ENCODE measurements at regions not wholly inside any gene's neighbourhood (a gene's known extent, or its start where the extent isn't known, plus 50 kb on each side); places are given as distances from the start of the nearest gene placed in this dataset.

DNA sequence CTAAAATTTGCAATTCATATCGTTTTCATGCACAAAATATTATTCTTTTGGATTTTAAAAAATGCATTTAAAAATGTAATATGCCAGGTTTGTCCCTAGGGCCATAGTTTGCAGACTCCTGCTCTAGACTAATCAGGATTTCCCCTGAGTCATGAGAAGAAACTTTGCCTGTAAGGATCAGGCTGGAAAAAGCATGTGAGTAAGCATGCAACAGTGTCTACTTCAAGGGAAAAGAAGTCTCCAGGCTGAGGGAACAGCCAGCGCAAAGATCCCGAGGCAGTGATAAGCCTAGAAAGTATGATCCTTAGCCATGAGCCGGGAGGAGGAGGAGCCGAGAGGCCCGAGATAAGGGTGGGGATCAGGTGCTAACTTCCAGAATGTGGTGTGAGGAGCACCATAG, 382.8 kb upstream of the CFAP20DC start:
- H3K27ac Mint-ChIP-seq, result no peak overlapping the region
- H3K4me3 Mint-ChIP-seq (ENCODE audit: low read depth), result no peak overlapping the region
- H3K27me3 Mint-ChIP-seq, result peaks cover 16% of the 10 kb centered on the region
- H3K36me3 Mint-ChIP-seq (ENCODE audit: insufficient read depth), result no peaks in the 10 kb centered on the region
- no peak for DNase-seq (ENCODE audit: low spot score, unreplicated experiment)
- no peaks in the 10 kb centered on the region for H3K9me3 Mint-ChIP-seq (ENCODE audit: low read depth)
- peaks cover 3% of the 10 kb centered on the region for H3K4me1 Mint-ChIP-seq (ENCODE audit: low read depth)
- TF ChIP-seq, protein P1, sequence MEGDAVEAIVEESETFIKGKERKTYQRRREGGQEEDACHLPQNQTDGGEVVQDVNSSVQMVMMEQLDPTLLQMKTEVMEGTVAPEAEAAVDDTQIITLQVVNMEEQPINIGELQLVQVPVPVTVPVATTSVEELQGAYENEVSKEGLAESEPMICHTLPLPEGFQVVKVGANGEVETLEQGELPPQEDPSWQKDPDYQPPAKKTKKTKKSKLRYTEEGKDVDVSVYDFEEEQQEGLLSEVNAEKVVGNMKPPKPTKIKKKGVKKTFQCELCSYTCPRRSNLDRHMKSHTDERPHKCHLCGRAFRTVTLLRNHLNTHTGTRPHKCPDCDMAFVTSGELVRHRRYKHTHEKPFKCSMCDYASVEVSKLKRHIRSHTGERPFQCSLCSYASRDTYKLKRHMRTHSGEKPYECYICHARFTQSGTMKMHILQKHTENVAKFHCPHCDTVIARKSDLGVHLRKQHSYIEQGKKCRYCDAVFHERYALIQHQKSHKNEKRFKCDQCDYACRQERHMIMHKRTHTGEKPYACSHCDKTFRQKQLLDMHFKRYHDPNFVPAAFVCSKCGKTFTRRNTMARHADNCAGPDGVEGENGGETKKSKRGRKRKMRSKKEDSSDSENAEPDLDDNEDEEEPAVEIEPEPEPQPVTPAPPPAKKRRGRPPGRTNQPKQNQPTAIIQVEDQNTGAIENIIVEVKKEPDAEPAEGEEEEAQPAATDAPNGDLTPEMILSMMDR (IDR thresholded peaks at IDR 0.05; ENCODE audit: unreplicated experiment), result no peak

DNA sequence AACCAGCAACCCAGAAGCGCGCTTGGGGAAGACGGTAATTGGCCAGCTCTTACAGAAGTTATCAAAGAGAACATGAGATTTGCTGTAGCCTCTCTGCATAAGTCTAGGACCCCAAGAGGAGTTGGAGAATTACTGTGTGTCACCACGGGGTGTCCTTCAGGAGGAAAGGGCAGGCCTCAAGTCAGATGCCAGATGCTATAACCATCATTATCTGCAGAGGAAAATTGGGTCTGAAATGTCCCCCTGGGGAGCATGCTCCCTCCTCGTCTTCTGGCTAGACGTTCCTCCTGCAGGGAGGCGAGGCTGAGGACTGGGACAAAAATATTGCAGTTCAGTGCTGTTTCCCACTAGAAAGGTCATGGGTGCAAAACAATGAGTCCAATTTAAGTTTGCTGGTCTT, 380.5 kb upstream of the CFAP20DC start:
- H3K27me3 Mint-ChIP-seq, result peaks cover 30% of the 10 kb centered on the region
- no peaks in the 10 kb centered on the region for H3K9me3 Mint-ChIP-seq (ENCODE audit: low read depth)
- no peak overlapping the region for H3K27ac Mint-ChIP-seq
- H3K4me1 Mint-ChIP-seq (ENCODE audit: low read depth), result peaks cover 4% of the 10 kb centered on the region
- no peak for DNase-seq (ENCODE audit: low spot score, unreplicated experiment)
- no peak overlapping the region for H3K4me3 Mint-ChIP-seq (ENCODE audit: low read depth)
- TF ChIP-seq, protein P1 (IDR thresholded peaks at IDR 0.05; ENCODE audit: unreplicated experiment), result no peak
- no peaks in the 10 kb centered on the region for H3K36me3 Mint-ChIP-seq (ENCODE audit: insufficient read depth)

GRCh38 chr3:59429198-59429597, 379.4 kb upstream of the CFAP20DC start:
- no peak overlapping the region for H3K27ac Mint-ChIP-seq
- no peak for DNase-seq (ENCODE audit: low spot score, unreplicated experiment)
- no peaks in the 10 kb centered on the region for H3K36me3 Mint-ChIP-seq (ENCODE audit: insufficient read depth)

DNA sequence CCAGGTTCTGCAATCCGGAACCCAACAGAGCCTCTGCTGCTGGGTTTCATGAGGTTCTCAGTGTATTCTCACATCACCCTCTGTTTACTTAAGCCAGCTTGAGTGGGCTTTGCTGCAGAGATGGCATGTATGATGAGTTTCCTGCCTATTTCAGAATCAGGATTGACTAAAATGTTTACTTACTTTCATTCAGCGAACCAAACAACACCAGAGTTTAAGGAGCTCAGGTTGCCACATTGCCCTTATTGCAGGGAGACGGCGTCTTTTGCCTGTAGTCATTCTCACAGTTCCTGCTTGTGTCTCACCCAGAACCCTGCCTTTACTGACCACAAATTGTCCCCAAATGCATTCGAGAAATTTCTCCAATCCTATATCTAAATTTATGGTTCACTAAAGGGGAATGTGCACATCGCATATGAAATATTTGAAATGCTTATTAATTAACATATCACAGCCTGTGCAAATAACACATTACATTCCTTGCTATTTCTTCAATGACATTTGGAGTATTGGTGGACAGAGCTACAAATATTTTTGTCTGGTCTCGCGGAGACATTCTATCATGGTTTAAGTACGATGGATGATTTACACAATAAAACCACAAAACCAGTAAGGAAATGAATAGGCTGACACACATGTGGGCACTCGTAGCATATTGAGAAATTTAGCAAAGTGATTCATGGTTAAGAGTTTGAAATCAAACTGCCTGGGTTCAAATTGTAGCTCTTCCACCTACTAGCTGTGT, 377.2 kb upstream of the CFAP20DC start:
- H3K9me3 Mint-ChIP-seq (ENCODE audit: low read depth), result no peaks in the 10 kb centered on the region
- no peak overlapping the region for H3K27ac Mint-ChIP-seq
- H3K27me3 Mint-ChIP-seq, result peaks cover 37% of the 10 kb centered on the region
- H3K4me1 Mint-ChIP-seq (ENCODE audit: low read depth), result peaks cover 10% of the 10 kb centered on the region
- no peak for DNase-seq (ENCODE audit: low spot score, unreplicated experiment)
- no peaks in the 10 kb centered on the region for H3K36me3 Mint-ChIP-seq (ENCODE audit: insufficient read depth)
- H3K4me3 Mint-ChIP-seq (ENCODE audit: low read depth), result no peak overlapping the region
- TF ChIP-seq, protein P1 (IDR thresholded peaks at IDR 0.05; ENCODE audit: unreplicated experiment), result no peak

More at GRCh38 chr3:59429198-59429597, 379.4 kb upstream of the CFAP20DC start:
- H3K4me3 Mint-ChIP-seq (ENCODE audit: low read depth), result no peak overlapping the region
- TF ChIP-seq, protein P1 (IDR thresholded peaks at IDR 0.05; ENCODE audit: unreplicated experiment), result no peak
- peaks cover 10% of the 10 kb centered on the region for H3K4me1 Mint-ChIP-seq (ENCODE audit: low read depth)
- H3K27me3 Mint-ChIP-seq, result peaks cover 36% of the 10 kb centered on the region
- no peaks in the 10 kb centered on the region for H3K9me3 Mint-ChIP-seq (ENCODE audit: low read depth)

- DNase-seq (ENCODE audit: low spot score, unreplicated experiment), result no peak
- Mint-ChIP-seq H3K4me3 (ENCODE audit: low read depth) (no peak overlapping the region), H3K4me1 (ENCODE audit: low read depth) (peaks cover 10% of the 10 kb centered on the region), H3K9me3 (ENCODE audit: low read depth) (no peaks in the 10 kb centered on the region), H3K27me3 (peaks cover 37% of the 10 kb centered on the region), H3K36me3 (ENCODE audit: insufficient read depth) (no peaks in the 10 kb centered on the region), H3K27ac (no peak overlapping the region)
- TF ChIP-seq, protein P1 (IDR thresholded peaks at IDR 0.05; ENCODE audit: unreplicated experiment), result no peak
These were observed 376.1 kb upstream of the CFAP20DC start for GRCh38 chr3:59425942-59426341.

Data from progenitor cell of endocrine pancreas (in vitro differentiated cells).